ENCODE measurements at regions not wholly inside any gene's neighbourhood (a gene's known extent, or its start where the extent isn't known, plus 50 kb on each side); places are given as distances from the start of the nearest gene placed in this dataset.
A peak's percentile ranks its signal among the peaks of the same experiment; 100 is the strongest.

DNA sequence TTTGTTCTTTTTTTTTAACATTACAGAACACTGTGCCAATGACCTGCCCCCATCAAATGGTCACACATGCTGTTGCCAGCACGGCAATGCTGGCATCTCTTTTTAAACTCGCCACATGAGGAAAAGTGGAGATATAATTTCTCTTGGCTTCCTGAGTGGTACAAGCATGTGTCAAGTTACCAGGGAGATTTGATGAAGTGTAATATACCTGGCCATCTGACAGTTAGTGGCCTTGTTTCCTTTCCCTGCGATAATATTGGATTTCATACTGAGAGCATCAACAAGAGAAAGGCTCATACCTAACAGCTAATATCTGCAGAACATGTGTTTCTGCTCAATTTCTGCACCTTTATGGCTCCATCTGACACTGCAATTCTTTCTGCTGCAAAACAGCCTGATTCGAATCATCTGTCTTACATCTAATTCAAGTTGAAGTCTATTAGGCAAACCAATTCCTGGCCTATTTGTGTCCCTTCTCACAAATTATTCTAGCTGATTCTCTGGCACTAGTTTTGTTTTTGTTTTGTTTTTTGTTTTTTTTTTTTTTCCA lies 519.5 kb downstream of the PREX1 start:
- Histone ChIP-seq H3K4me3 (ENCODE audit: low read length) (no peak overlapping the region), H3K9ac (ENCODE audit: low read length) (no peak overlapping the region), H3K27ac (ENCODE audit: low read depth, low read length) (no peak overlapping the region), H3K36me3 (ENCODE audit: control insufficient read depth, insufficient read depth, low read length) (no peaks in the 10 kb centered on the region), H3K27me3 (ENCODE audit: control insufficient read depth, insufficient read depth, low read length) (no peaks in the 10 kb centered on the region), H3K4me1 (ENCODE audit: control insufficient read depth, insufficient read depth, low read length) (no peaks in the 10 kb centered on the region)

DNA sequence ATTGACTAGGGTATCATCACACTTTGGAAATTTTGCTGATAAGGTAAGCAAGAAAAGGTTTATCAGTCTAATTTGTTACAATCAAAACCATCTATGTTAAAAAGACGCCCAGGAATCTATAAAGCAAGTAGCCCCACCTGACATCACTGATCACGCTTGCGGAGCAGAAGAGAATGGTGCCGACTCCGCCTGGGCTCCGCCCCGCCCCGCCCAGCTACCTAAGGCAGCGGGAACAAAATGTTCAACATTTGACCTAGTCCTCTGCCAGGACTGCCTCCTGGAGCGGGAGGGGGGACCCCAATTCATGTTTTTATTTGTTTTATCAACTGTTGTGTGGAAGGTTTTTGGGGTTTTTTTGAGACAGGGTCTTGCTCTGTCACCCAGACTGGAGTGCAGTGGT lies 520.5 kb downstream of the PREX1 start:
- no peak overlapping the region for H3K9ac ChIP-seq (ENCODE audit: low read length)
- no peaks in the 10 kb centered on the region for H3K27me3 ChIP-seq (ENCODE audit: control insufficient read depth, insufficient read depth, low read length)
- no peaks in the 10 kb centered on the region for H3K4me1 ChIP-seq (ENCODE audit: control insufficient read depth, insufficient read depth, low read length)
- no peak overlapping the region for H3K27ac ChIP-seq (ENCODE audit: low read depth, low read length)
- no peaks in the 10 kb centered on the region for H3K36me3 ChIP-seq (ENCODE audit: control insufficient read depth, insufficient read depth, low read length)
- no peak overlapping the region for H3K4me3 ChIP-seq (ENCODE audit: low read length)

DNA sequence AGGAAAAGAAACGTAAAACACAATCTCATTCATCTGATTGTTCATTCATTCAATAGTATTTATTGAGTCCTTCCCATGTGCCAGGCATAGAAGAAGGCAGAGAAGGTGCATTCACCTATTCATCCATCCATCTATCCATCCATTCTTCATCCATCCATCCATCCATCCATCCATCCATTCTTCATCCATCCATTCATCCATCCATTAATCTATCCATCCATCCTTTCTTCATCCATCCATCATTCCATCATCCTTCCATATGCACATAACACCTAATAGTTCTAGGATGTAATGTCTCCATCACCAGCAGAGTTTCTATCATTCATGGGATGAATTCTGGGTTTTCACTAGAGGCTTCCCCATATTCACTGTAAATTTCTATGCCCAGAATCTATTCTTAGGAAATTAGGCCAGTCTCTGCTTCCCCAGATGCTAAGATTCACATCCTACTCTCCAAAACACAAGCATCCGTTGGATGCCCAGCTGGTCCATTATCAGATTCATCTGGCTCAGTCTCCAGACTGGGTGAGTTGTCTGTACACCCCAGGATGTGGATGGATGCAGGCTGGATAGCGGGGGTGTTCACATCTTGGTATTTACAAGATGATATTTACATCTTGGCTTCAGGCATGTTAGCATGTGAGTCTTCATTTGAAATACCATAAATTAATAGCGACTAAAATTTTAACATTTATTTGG lies 517.7 kb upstream of the SULF2 start:
- H3K4me1 ChIP-seq (ENCODE audit: control insufficient read depth, insufficient read depth, low read length): peaks cover 10% of the 10 kb centered on the region
- no peaks in the 10 kb centered on the region for H3K36me3 ChIP-seq (ENCODE audit: control insufficient read depth, insufficient read depth, low read length)
- H3K27me3 ChIP-seq (ENCODE audit: control insufficient read depth, insufficient read depth, low read length): no peaks in the 10 kb centered on the region
- H3K9ac ChIP-seq (ENCODE audit: low read length): no peak overlapping the region
- no peak overlapping the region for H3K4me3 ChIP-seq (ENCODE audit: low read length)
- no peak overlapping the region for H3K27ac ChIP-seq (ENCODE audit: low read depth, low read length)

DNA sequence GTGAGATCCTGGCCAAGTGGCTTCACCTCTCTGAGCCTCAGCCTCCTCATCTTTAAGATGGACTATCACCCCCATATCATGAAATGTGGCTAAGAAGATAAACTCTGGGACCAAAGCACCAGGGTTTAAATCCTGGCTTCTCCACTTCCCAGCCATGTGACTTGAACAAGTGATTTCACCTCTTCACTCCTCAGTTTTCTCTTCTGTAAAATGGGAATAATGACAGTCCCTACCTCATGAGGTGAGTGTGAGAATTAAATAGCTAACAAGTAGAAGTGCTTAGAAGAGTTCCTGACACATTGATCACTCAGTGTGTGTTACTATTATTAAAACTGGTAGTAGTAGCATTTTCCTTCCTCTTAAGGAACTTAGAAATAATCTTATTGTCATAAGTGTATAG lies 516.9 kb upstream of the SULF2 start:
- H3K9ac ChIP-seq (ENCODE audit: low read length): no peak overlapping the region
- no peaks in the 10 kb centered on the region for H3K27me3 ChIP-seq (ENCODE audit: control insufficient read depth, insufficient read depth, low read length)
- H3K27ac ChIP-seq (ENCODE audit: low read depth, low read length): no peak overlapping the region
- peaks cover 10% of the 10 kb centered on the region for H3K4me1 ChIP-seq (ENCODE audit: control insufficient read depth, insufficient read depth, low read length)
- H3K36me3 ChIP-seq (ENCODE audit: control insufficient read depth, insufficient read depth, low read length): no peaks in the 10 kb centered on the region
- H3K4me3 ChIP-seq (ENCODE audit: low read length): no peak overlapping the region

DNA sequence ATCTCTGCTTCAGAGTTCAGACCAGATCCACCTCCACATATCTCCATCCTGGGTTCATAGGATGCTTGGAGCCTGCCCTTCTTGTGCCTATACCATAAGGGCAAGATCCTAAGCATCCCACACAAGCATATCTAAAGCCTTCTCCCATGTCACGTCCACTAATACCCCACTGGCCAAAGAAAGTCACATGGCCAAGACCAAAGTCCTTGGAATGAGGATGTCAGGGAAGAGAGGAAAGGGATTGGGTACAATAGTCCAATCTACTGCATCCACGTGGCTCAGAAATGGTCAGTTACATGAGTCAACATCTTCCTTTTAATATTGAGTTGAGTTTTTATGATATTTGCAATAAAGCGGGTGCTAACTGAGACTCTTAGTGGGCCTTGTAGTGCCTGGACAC lies 515.9 kb upstream of the SULF2 start:
- Histone ChIP-seq H3K27me3 (ENCODE audit: control insufficient read depth, insufficient read depth, low read length) (no peaks in the 10 kb centered on the region), H3K9ac (ENCODE audit: low read length) (no peak overlapping the region), H3K36me3 (ENCODE audit: control insufficient read depth, insufficient read depth, low read length) (no peaks in the 10 kb centered on the region), H3K4me3 (ENCODE audit: low read length) (no peak overlapping the region), H3K27ac (ENCODE audit: low read depth, low read length) (no peak overlapping the region), H3K4me1 (ENCODE audit: control insufficient read depth, insufficient read depth, low read length) (peaks cover 12% of the 10 kb centered on the region)

DNA sequence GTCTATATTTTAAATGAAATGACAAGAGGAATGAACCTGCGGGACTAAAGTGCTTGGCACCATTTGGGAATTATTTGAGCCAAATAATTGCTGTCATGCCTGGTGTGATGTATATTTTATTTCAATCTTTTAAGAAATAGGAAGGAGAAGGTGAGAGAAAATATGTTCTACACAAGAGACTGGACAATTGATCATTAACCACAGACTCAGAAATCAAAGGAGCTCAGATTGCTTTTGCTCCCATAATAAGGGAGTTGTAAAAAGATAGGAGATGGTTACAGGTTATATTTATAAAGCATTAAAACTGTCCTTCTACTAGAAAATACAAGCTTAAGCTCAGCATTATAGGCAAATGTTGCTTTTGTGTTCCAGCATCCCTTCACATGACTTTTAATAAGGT lies 515.2 kb upstream of the SULF2 start:
- no peaks in the 10 kb centered on the region for H3K27me3 ChIP-seq (ENCODE audit: control insufficient read depth, insufficient read depth, low read length)
- H3K4me3 ChIP-seq (ENCODE audit: low read length): no peak overlapping the region
- no peak overlapping the region for H3K27ac ChIP-seq (ENCODE audit: low read depth, low read length)
- peaks cover 19% of the 10 kb centered on the region for H3K4me1 ChIP-seq (ENCODE audit: control insufficient read depth, insufficient read depth, low read length)
- H3K9ac ChIP-seq (ENCODE audit: low read length): no peak overlapping the region
- no peaks in the 10 kb centered on the region for H3K36me3 ChIP-seq (ENCODE audit: control insufficient read depth, insufficient read depth, low read length)

DNA sequence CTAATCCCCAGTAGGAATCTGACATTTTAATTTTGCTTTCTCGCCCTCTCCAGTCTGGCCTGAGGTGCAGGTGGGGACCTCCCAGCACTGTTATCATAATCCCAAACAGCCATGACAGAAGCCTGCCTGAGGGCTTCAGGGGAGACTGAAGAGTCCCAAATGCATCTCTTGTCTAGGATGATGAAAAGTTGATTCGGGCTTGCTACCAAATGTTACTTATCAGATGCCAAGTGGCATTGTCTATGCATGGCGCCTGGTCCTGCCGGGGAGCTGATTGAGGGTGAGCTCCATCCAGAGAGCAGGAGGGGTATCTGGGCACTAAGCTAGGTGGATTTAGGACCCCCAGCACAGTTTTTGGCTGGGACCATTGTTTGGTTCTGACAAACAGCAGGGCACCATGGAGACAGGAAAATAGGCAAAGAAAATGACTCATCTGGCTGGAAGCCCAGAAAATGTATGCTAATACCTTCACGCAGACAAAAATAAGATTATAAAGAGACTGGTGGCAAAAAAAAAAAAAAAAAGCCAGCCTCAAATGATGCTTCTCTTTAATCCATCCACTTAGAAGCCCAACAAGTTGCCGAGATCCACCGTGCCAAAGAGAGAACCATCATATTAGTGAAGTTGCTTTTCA lies 513.7 kb upstream of the SULF2 start:
- Histone ChIP-seq H3K36me3 (ENCODE audit: control insufficient read depth, insufficient read depth, low read length) (no peaks in the 10 kb centered on the region), H3K27ac (ENCODE audit: low read depth, low read length) (peak overlapping the region; percentile 74), H3K4me1 (ENCODE audit: control insufficient read depth, insufficient read depth, low read length) (peaks cover 25% of the 10 kb centered on the region), H3K9ac (ENCODE audit: low read length) (no peak overlapping the region), H3K27me3 (ENCODE audit: control insufficient read depth, insufficient read depth, low read length) (no peaks in the 10 kb centered on the region), H3K4me3 (ENCODE audit: low read length) (no peak overlapping the region)

DNA sequence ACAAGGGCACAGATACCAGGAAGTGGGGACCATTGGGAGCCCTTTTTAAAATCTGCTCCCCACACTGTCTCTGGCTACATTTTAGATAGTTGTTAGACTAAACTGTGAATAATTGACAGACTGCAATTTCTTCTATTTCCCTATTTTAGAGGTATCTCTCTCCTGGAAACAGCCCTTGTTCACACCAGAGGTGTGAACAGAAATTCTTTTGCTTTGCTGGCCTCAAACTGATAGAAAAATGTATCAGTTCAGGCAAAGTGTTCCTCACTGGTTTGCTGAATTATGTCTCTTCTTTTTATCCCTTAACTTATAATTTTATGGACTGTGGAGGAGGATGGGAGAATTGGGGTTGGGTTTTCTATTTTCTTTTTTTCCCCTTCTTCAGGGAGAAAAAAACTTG lies 513.2 kb upstream of the SULF2 start:
- peak overlapping the region; percentile 68 for H3K27ac ChIP-seq (ENCODE audit: low read depth, low read length)
- H3K36me3 ChIP-seq (ENCODE audit: control insufficient read depth, insufficient read depth, low read length): no peaks in the 10 kb centered on the region
- no peak overlapping the region for H3K4me3 ChIP-seq (ENCODE audit: low read length)
- no peaks in the 10 kb centered on the region for H3K27me3 ChIP-seq (ENCODE audit: control insufficient read depth, insufficient read depth, low read length)
- H3K9ac ChIP-seq (ENCODE audit: low read length): no peak overlapping the region
- H3K4me1 ChIP-seq (ENCODE audit: control insufficient read depth, insufficient read depth, low read length): peaks cover 25% of the 10 kb centered on the region

DNA sequence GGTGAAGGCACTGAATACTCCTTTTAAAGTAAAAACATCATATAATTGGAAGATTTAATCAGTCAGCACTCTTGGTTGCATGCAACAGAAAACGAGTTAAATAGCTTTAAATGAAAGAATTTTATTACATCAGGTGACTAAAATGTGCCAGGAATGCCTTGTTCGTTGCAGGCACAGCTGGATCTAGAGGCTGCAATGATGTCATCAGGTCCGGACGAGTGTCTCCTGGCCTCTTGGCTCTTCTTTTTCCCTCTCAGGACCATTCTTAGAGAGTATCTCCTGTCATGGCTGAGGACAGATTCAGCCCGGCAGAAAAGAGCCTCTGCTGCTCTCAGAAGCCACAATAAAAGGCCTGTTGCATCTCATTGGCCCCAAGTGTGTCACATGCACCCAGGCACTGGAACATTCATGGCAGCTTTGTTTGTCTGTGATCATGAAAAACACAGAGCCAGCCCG lies 510.7 kb upstream of the SULF2 start:
- no peak overlapping the region for H3K9ac ChIP-seq (ENCODE audit: low read length)
- H3K27me3 ChIP-seq (ENCODE audit: control insufficient read depth, insufficient read depth, low read length): no peaks in the 10 kb centered on the region
- H3K4me1 ChIP-seq (ENCODE audit: control insufficient read depth, insufficient read depth, low read length): peaks cover 25% of the 10 kb centered on the region
- no peaks in the 10 kb centered on the region for H3K36me3 ChIP-seq (ENCODE audit: control insufficient read depth, insufficient read depth, low read length)
- H3K4me3 ChIP-seq (ENCODE audit: low read length): no peak overlapping the region
- H3K27ac ChIP-seq (ENCODE audit: low read depth, low read length): peak overlapping the region; percentile 67

DNA sequence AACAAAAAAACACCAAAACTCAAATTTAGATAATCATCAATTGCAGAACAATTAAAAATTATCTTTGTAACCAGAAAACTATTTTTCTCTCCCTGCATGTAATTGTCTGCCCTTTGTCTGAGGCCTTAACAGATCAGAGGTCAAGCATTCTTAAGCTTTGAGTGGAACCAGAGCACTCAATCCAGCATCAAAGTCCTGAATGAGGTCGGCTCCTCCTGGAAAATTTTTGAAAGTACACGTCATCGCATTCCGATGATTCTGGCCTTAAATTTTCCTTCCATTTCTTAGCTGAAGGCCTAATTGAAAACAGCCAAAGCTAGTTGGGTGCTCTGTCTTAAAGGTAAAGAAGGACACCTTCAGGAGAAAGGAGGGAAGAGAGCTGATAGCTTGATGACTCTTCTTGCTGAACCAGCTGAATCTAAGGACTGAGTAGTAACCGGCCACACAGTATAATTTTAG lies 510.2 kb upstream of the SULF2 start:
- peak overlapping the region; percentile 67 for H3K27ac ChIP-seq (ENCODE audit: low read depth, low read length)
- H3K36me3 ChIP-seq (ENCODE audit: control insufficient read depth, insufficient read depth, low read length): no peaks in the 10 kb centered on the region
- H3K4me3 ChIP-seq (ENCODE audit: low read length): no peak overlapping the region
- no peak overlapping the region for H3K9ac ChIP-seq (ENCODE audit: low read length)
- H3K4me1 ChIP-seq (ENCODE audit: control insufficient read depth, insufficient read depth, low read length): peaks cover 25% of the 10 kb centered on the region
- H3K27me3 ChIP-seq (ENCODE audit: control insufficient read depth, insufficient read depth, low read length): no peaks in the 10 kb centered on the region

DNA sequence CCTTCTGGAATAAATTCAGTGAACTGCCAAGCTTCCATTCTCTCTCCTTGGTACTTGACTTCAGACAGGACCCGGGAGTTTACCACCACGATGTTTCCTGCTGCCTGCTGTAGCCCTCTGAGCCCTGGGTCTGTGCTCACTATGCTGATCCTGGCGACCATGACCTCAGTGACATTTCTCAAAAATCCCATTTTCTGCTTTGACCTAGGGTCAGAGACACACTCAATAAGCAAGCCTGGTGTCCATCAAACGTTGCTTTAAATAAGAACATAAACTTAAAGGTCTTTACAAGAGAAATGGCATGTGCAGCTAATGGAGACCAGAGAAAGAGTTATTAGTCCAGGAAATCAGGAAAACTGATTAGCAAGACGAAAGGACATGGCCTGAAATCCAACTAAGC lies 509.7 kb upstream of the SULF2 start:
- no peak overlapping the region for H3K4me3 ChIP-seq (ENCODE audit: low read length)
- H3K27ac ChIP-seq (ENCODE audit: low read depth, low read length): peak overlapping the region; percentile 67
- H3K9ac ChIP-seq (ENCODE audit: low read length): no peak overlapping the region
- no peaks in the 10 kb centered on the region for H3K36me3 ChIP-seq (ENCODE audit: control insufficient read depth, insufficient read depth, low read length)
- H3K4me1 ChIP-seq (ENCODE audit: control insufficient read depth, insufficient read depth, low read length): peaks cover 25% of the 10 kb centered on the region
- H3K27me3 ChIP-seq (ENCODE audit: control insufficient read depth, insufficient read depth, low read length): no peaks in the 10 kb centered on the region

DNA sequence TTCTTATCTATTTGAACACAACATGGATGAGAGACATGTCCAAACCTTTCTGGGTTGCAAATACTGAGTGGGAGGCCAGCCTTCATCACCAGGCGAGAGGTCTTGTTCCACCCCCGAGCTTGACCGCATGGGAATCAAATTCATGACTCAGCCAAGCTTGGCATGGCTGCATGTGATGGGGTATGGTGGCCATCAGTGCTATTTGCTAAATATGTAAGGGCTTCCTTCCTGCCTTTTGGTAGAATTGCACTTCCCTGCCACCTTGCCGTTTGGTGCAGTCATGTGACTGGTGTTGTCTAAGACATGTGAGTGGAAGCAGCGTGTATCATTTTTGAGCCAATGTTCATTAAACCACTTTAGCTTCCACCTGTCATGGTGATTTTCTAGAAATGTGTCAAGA lies 508.9 kb upstream of the SULF2 start:
- H3K9ac ChIP-seq (ENCODE audit: low read length): no peak overlapping the region
- H3K4me3 ChIP-seq (ENCODE audit: low read length): no peak overlapping the region
- no peaks in the 10 kb centered on the region for H3K27me3 ChIP-seq (ENCODE audit: control insufficient read depth, insufficient read depth, low read length)
- peaks cover 18% of the 10 kb centered on the region for H3K4me1 ChIP-seq (ENCODE audit: control insufficient read depth, insufficient read depth, low read length)
- H3K27ac ChIP-seq (ENCODE audit: low read depth, low read length): no peak overlapping the region
- H3K36me3 ChIP-seq (ENCODE audit: control insufficient read depth, insufficient read depth, low read length): no peaks in the 10 kb centered on the region

DNA sequence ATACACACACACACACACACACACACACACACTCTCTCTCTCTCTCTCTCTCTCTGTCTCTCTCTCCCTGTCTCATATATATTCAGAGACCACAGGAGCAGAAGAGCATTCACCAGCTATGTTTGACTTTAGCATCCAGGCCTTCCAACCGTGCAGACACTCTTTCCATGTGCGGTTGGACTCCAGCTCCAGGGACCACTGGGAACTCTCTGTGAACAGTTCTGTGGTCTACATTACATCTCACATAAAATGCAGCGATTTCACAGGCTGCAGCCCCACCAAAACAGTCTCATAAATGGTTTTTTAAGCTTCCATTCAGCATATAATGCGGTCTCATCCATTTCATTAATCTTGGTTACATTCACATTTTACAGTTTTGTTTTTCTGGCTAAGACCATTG lies 508.4 kb upstream of the SULF2 start:
- no peak overlapping the region for H3K27ac ChIP-seq (ENCODE audit: low read depth, low read length)
- no peaks in the 10 kb centered on the region for H3K36me3 ChIP-seq (ENCODE audit: control insufficient read depth, insufficient read depth, low read length)
- H3K4me3 ChIP-seq (ENCODE audit: low read length): no peak overlapping the region
- H3K9ac ChIP-seq (ENCODE audit: low read length): no peak overlapping the region
- no peaks in the 10 kb centered on the region for H3K27me3 ChIP-seq (ENCODE audit: control insufficient read depth, insufficient read depth, low read length)
- peaks cover 14% of the 10 kb centered on the region for H3K4me1 ChIP-seq (ENCODE audit: control insufficient read depth, insufficient read depth, low read length)
